ENCODE measurements at regions not wholly inside any gene's neighbourhood (a gene's known extent, or its start where the extent isn't known, plus 50 kb on each side); places are given as distances from the start of the nearest gene placed in this dataset.

GRCh38 chr7:45975847-45976484 is 54.9 kb upstream of the IGFBP3 start:
- no peak for TF ChIP-seq CTCF (IDR thresholded peaks at IDR 0.05)
- TF ChIP-seq POLR2A (IDR thresholded peaks at IDR 0.05), result no peak
